GM21528 (cell line): ENCODE measurements at regions not wholly inside any gene's neighbourhood (a gene's known extent, or its start where the extent isn't known, plus 50 kb on each side); places are given as distances from the start of the nearest gene placed in this dataset.

Experiments
- ATAC-seq: cut with Tn5 transposase; IDR thresholded peaks from one replicate; pipeline ENCODE4 v1.9.1; 2021; ENCODE audit warnings: mild to moderate bottlenecking, moderate library complexity; ENCODE audit not compliant: unreplicated experiment, low FRiP score

- no peak for ATAC-seq
Measured at GRCh38 chr5:2223303-2223702, 340.6 kb upstream of the IRX4 start.

GRCh38 chr5:2222246-2222992, 339.7 kb upstream of the IRX4 start:
- ATAC-seq, result no peak

- ATAC-seq, result no peak
Measured at GRCh38 chr5:2221450-2221849, 338.7 kb upstream of the IRX4 start.

- ATAC-seq, result no peak
Measured at GRCh38 chr5:2220741-2221140, 338.0 kb upstream of the IRX4 start.

- no peak for ATAC-seq
Measured at GRCh38 chr5:2219149-2219776, 336.5 kb upstream of the IRX4 start.

- no peak for ATAC-seq
Measured at GRCh38 chr5:2217219-2217618, 334.5 kb upstream of the IRX4 start.

GRCh38 chr5:2214910-2215590, 332.3 kb upstream of the IRX4 start:
- ATAC-seq, result no peak

GRCh38 chr5:2213121-2213730, 330.5 kb upstream of the IRX4 start:
- no peak for ATAC-seq

GRCh38 chr5:2212481-2212880, 329.8 kb upstream of the IRX4 start:
- no peak for ATAC-seq

- no peak for ATAC-seq
Measured at GRCh38 chr5:2208239-2208544, 325.5 kb upstream of the IRX4 start.

- ATAC-seq, result no peak
Measured at GRCh38 chr5:2207416-2208238, 324.9 kb upstream of the IRX4 start.

- ATAC-seq, result no peak
Measured at GRCh38 chr5:2207109-2207399, 324.3 kb upstream of the IRX4 start.

- no peak for ATAC-seq
Measured at GRCh38 chr5:2206293-2207108, 323.8 kb upstream of the IRX4 start.

GRCh38 chr5:2205596-2206226, 323.0 kb upstream of the IRX4 start:
- no peak for ATAC-seq

GRCh38 chr5:2205185-2205585, 322.5 kb upstream of the IRX4 start:
- ATAC-seq, result no peak

GRCh38 chr5:2204366-2205184, 321.9 kb upstream of the IRX4 start:
- ATAC-seq, result no peak

GRCh38 chr5:2203774-2204173, 321.0 kb upstream of the IRX4 start:
- ATAC-seq, result no peak

GRCh38 chr5:2201832-2202231, 319.1 kb upstream of the IRX4 start:
- no peak for ATAC-seq

- ATAC-seq, result no peak
Measured at GRCh38 chr5:2201421-2201820, 318.7 kb upstream of the IRX4 start.
